SU-DHL-6 (cell line): ENCODE measurements at regions not wholly inside any gene's neighbourhood (a gene's known extent, or its start where the extent isn't known, plus 50 kb on each side); places are given as distances from the start of the nearest gene placed in this dataset.

ENCODE experiments used
- H2AFZ ChIP-seq: fragments of 200-600 bp; sonication (generic); 2 replicates; pipeline ENCODE4 v1.6.1; 2014; ENCODE audit warnings: low read depth, mild to moderate bottlenecking, moderate library complexity, mixed read lengths, antibody characterized with exemption, low read length; ENCODE audit not compliant: severe bottlenecking
- H3F3A ChIP-seq: fragments of 200-600 bp; shearing (Covaris generic); 2 replicates; pipeline ENCODE4 v1.6.0; 2016; ENCODE audit warnings: antibody characterized with exemption, mild to moderate bottlenecking; ENCODE audit not compliant: insufficient read depth
- H3K27ac ChIP-seq: fragments of 200-600 bp; sonication (generic); 2 replicates; pipeline ENCODE4 v1.5.1; 2016; ENCODE audit warnings: low read depth, mild to moderate bottlenecking, low read length, moderate library complexity, mixed read lengths
- H3K27me3 ChIP-seq: fragments of 200-600 bp; sonication (generic), shearing (Covaris generic); 2 replicates; pipeline ENCODE4 v1.6.0; 2014; ENCODE audit warnings: mild to moderate bottlenecking, low read length
- H3K36me3 ChIP-seq: fragments of 200-600 bp; sonication (generic); 2 replicates; pipeline ENCODE4 v1.6.1; 2014; ENCODE audit warnings: mild to moderate bottlenecking, low read length, mixed read lengths
- H3K4me2 ChIP-seq: fragments of 300-600, 200-600 bp; shearing (Covaris generic), sonication (generic); 2 replicates; pipeline ENCODE4 v1.6.0; 2014; ENCODE audit warnings: low read length, low read depth, mild to moderate bottlenecking; ENCODE audit not compliant: poor library complexity, severe bottlenecking
- H3K4me3 ChIP-seq: fragments of 200-600 bp; sonication (generic); 2 replicates; pipeline ENCODE4 v1.5.1; 2014; ENCODE audit warnings: antibody characterized with exemption, low read length, mild to moderate bottlenecking, mixed read lengths; ENCODE audit not compliant: insufficient read depth, poor library complexity, severe bottlenecking
- H3K79me2 ChIP-seq: fragments of 200-600 bp; sonication (generic); 2 replicates; pipeline ENCODE4 v1.6.1; 2014; ENCODE audit warnings: mild to moderate bottlenecking, low read length, moderate library complexity; ENCODE audit not compliant: insufficient read depth
- H3K9ac ChIP-seq: fragments of 200-600 bp; sonication (generic); 2 replicates; pipeline ENCODE4 v1.7.0; 2014; ENCODE audit warnings: mild to moderate bottlenecking, low read length
- H3K9me2 ChIP-seq: fragments of 200-600 bp; sonication (generic); replicated peaks from 2 replicates; pipeline ENCODE4 v1.6.1; 2014; ENCODE audit warnings: low read length; ENCODE audit not compliant: insufficient read depth
- H3K9me3 ChIP-seq: fragments of 200-600 bp; sonication (generic); 2 replicates; pipeline ENCODE4 v1.6.1; 2014; ENCODE audit warnings: low read length, mixed read lengths; ENCODE audit not compliant: insufficient read depth
- H4K20me1 ChIP-seq: fragments of 200-600 bp; sonication (generic); 2 replicates; pipeline ENCODE4 v1.6.1; 2014; ENCODE audit warnings: low read depth, mild to moderate bottlenecking, antibody characterized with exemption, low read length, moderate library complexity, mixed read lengths
- EZH2phosphoT487 ChIP-seq: fragments of 200-600 bp; sonication (generic), shearing (Covaris generic); conservative IDR thresholded peaks from 2 replicates; pipeline ENCODE4 v1.6.1; 2018; ENCODE audit warnings: mild to moderate bottlenecking, antibody characterized with exemption, low read length, moderate library complexity, mixed read lengths
- TF ChIP-seq, protein P1 (sequence below): fragments of 200-600 bp; sonication (generic); IDR thresholded peaks from one replicate; pipeline ENCODE4 v1.5.1; 2017; ENCODE audit warnings: antibody characterized with exemption, mild to moderate bottlenecking, low read length, moderate library complexity; ENCODE audit not compliant: insufficient read depth, poor library complexity, severe bottlenecking

DNA sequence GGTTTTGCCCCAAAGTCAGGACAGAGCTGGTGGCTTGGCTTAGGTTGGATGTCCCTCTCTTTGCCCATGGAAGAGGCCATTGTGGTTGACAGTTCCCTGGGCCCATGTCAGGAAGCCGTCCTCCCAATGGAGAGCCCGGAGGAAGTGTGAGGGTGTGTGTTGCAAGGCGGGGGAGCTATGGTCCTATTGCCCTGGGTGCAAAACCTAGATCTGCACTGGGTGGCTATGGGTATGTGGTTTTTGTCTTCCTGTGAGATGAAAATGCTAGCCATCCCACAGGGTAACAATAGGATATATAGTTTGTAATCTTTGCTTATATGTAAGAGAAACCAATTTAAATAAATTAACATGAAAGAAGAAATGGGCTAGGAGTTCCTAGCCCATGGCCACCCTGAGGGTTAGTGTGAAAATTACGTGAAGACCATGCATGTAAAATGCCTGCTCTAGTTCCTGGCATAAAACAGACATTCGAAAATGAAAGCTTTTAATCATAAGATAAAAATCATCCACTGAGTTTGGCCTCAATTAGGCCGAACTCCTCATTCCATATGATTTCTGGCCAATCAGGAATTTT lies 189.2 kb downstream of the PLPP4 start:
- Histone ChIP-seq H3K79me2 (no peaks in the 10 kb centered on the region), H3K4me2 (no peak overlapping the region), H4K20me1 (no peaks in the 10 kb centered on the region), H3K9ac (no peak overlapping the region), H3K27ac (no peak overlapping the region), H2AFZ (no peak overlapping the region), H3K9me3 (no peaks in the 10 kb centered on the region), H3K4me3 (no peak overlapping the region), H3K9me2 (no peaks in the 10 kb centered on the region), H3F3A (no peaks in the 10 kb centered on the region), H3K36me3 (no peaks in the 10 kb centered on the region), H3K27me3 (no peaks in the 10 kb centered on the region)
- TF ChIP-seq EZH2phosphoT487, result no peak
- TF ChIP-seq, protein P1, sequence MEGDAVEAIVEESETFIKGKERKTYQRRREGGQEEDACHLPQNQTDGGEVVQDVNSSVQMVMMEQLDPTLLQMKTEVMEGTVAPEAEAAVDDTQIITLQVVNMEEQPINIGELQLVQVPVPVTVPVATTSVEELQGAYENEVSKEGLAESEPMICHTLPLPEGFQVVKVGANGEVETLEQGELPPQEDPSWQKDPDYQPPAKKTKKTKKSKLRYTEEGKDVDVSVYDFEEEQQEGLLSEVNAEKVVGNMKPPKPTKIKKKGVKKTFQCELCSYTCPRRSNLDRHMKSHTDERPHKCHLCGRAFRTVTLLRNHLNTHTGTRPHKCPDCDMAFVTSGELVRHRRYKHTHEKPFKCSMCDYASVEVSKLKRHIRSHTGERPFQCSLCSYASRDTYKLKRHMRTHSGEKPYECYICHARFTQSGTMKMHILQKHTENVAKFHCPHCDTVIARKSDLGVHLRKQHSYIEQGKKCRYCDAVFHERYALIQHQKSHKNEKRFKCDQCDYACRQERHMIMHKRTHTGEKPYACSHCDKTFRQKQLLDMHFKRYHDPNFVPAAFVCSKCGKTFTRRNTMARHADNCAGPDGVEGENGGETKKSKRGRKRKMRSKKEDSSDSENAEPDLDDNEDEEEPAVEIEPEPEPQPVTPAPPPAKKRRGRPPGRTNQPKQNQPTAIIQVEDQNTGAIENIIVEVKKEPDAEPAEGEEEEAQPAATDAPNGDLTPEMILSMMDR, result no peak

DNA sequence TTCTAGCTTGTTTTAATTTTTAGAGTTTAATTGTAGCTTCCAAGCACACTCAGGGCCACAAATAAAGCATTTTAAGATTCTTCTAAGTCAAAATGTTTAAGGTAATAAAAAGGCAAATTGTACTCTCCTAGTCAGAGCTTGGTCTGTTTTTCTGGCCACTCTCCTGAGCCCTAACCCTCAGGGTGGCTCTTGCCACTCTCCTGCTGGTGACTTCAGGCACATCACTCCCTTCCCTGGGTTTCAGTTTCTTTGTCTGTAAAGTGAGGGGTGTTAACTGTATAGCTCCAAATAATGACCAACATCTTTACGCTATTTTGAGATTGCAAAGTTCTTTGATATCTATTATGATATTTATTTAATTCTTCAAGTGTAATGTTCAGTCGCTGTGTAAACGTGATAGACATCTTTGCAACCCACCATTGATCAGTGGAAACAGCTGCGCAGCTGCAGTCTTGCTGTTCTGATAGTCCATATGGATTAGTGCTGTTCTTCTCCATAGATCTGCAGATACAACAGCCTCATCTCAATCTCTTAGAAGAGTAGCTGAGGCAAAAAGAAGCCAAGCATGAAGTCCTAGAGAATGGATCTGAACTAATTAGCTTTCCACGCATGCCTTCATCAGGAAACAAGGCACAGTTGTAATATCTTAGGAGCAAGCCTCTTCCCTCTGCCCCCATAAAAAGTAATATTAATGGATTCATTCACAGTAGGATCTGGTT lies 189.9 kb downstream of the PLPP4 start:
- H4K20me1 ChIP-seq, result no peaks in the 10 kb centered on the region
- no peaks in the 10 kb centered on the region for H3K27me3 ChIP-seq
- H3K27ac ChIP-seq, result no peak overlapping the region
- no peak for TF ChIP-seq EZH2phosphoT487
- TF ChIP-seq, protein P1, result no peak
- no peak overlapping the region for H3K4me2 ChIP-seq
- H2AFZ ChIP-seq, result no peak overlapping the region
- no peaks in the 10 kb centered on the region for H3K79me2 ChIP-seq
- H3K9me3 ChIP-seq, result no peaks in the 10 kb centered on the region
- no peaks in the 10 kb centered on the region for H3F3A ChIP-seq
- H3K9me2 ChIP-seq, result no peaks in the 10 kb centered on the region
- no peak overlapping the region for H3K4me3 ChIP-seq
- no peak overlapping the region for H3K9ac ChIP-seq
- H3K36me3 ChIP-seq, result no peaks in the 10 kb centered on the region

DNA sequence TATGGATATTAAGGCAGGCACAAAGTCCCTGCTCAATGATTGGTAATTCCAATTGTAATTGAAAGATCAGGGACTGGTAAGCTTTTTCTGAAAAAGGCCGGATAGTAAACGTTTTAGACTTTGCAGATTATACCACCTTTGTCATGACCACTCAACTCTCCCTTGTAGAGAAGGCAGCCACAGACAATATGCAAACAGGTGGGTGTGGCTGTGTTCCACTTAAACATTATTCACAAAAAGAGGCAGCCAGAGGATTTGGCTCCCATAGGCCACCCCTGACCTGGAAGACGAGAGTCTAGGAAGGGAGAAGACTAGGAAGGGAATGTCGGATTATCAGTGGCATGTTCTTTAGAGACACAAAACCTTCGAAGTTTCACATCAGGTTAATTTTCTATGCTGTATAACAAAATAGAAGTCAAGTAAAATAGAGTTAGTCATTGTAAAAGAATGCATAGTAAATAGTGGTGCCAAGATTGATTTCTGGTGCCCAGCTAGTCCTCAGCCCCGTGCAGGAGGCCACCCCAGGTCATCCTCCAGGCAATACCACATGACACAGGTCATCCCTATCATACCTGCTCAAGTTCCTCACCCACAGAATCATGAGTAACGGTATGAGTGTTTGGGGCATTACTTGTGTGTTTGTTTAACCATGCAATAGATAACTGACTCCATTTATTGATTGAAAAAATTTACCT lies 193.8 kb downstream of the PLPP4 start:
- H3K36me3 ChIP-seq, result no peaks in the 10 kb centered on the region
- H3F3A ChIP-seq, result no peaks in the 10 kb centered on the region
- no peaks in the 10 kb centered on the region for H3K9me2 ChIP-seq
- no peak overlapping the region for H3K9ac ChIP-seq
- no peak overlapping the region for H2AFZ ChIP-seq
- H3K4me2 ChIP-seq, result no peak overlapping the region
- no peaks in the 10 kb centered on the region for H3K9me3 ChIP-seq
- no peaks in the 10 kb centered on the region for H3K79me2 ChIP-seq
- no peaks in the 10 kb centered on the region for H3K27me3 ChIP-seq
- H4K20me1 ChIP-seq, result no peaks in the 10 kb centered on the region
- no peak overlapping the region for H3K4me3 ChIP-seq
- H3K27ac ChIP-seq, result no peak overlapping the region
- TF ChIP-seq EZH2phosphoT487, result no peak

DNA sequence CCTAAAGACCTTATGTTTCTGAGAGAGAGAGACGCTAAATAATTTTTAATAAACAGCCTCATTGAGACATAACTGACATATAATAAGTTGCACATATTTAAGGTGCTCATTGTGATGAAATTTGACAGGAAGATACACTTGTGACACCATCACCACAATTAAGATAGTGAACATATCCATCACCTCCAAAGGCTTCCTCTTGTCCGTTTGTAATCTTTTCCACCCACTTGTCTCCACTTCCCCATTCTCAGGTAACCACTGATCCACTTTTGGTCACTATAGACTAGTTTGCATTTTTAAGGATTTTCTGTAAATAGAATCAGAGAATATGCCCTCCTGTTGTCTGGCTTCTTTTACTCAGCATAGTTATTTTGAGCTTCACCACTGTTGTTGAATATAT lies 195.1 kb upstream of the WDR11 start:
- Histone ChIP-seq H3K9me2 (no peaks in the 10 kb centered on the region), H3K4me2 (no peak overlapping the region), H3K27me3 (no peaks in the 10 kb centered on the region), H3K4me3 (no peak overlapping the region), H3F3A (no peaks in the 10 kb centered on the region), H3K79me2 (no peaks in the 10 kb centered on the region), H3K27ac (no peak overlapping the region), H2AFZ (no peak overlapping the region), H3K36me3 (no peaks in the 10 kb centered on the region), H4K20me1 (no peaks in the 10 kb centered on the region), H3K9ac (no peak overlapping the region), H3K9me3 (no peaks in the 10 kb centered on the region)
- TF ChIP-seq, protein P1, result no peak
- no peak for TF ChIP-seq EZH2phosphoT487
